HG03159 (cell line): ENCODE measurements at regions not wholly inside any gene's neighbourhood (a gene's known extent, or its start where the extent isn't known, plus 50 kb on each side); places are given as distances from the start of the nearest gene placed in this dataset.

Experiments used
- ATAC-seq: cut with Tn5 transposase; IDR thresholded peaks from one replicate; pipeline ENCODE4 v1.9.1; 2021; ENCODE audit warnings: mild to moderate bottlenecking, moderate library complexity; ENCODE audit not compliant: unreplicated experiment

DNA sequence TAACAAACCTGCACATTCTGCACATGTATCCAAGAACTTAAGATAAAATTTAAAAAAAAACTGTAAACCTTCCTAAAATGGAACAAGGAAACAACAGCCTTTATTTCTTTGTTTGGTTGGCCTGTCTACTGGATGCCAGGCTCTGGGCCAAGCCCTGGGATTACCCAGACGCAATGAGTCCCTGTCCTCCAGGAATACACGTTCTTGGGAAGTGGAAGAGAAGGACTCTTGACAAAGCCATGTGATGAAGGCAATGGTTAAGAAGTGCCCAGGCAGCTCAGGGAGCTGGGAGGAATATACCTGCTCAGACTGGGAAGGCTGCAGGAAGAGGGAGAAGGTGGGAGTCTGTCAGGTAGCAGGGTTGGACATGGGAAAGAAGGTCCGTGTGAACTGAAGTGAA, 115.4 kb downstream of the AXIN2 start:
- ATAC-seq, result no peak

DNA sequence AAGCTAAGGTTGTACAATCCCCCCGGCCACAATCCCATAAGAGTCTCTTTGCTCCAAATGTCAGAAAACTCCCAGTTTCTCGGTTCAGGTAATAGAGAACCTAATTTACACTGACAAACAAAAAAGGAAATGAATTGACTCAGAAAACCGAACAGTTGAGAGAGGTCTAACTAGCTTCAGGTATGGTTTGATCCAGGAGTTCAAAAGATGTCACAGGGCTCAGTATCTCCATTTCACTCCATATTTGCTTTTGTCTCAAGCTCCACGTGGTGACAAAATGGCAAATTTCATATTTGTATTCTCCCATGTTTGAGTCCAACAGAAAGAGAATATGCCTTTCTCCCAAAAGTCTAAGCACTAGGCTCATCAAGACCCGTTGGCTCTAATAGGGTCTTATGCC, 117.4 kb downstream of the AXIN2 start:
- no peak for ATAC-seq

DNA sequence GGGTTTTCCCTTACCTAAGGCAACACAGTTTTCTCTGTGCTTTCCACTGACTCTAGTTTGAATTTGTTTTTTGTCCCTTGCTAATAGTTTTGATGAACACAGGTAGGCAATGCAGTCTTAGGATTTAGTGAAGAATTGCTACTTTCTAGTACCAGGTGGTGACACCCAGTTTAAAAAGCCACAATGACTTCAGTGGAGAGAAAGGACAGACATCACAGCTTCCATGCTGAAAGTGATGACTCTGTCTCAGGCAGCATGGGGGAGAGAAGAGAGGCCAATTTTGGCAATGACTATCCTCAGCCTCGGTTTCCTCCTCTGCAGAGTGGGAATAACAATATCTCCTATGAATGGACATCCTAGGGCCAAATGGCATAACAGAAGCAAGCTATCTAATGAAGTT, 118.8 kb downstream of the AXIN2 start:
- no peak for ATAC-seq

DNA sequence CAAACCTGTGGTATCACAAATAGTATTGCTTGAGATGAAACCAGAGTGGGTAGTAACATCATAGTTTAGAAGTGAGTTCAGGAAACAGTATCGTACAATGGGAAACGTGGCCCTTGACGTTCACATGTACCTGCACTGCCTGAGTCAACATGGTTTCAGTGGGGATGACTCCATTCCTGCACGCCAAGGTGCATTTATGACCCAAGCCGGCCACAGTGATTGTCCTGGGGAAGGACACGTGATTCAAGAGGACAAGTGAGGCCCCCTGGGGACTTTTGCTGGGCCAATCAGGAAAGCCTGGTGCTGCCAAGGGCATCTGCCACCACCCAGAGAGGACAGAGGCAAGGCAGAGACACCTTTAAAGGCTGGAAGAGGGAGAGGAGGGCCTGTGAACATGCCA, 119.2 kb downstream of the AXIN2 start:
- no peak for ATAC-seq

DNA sequence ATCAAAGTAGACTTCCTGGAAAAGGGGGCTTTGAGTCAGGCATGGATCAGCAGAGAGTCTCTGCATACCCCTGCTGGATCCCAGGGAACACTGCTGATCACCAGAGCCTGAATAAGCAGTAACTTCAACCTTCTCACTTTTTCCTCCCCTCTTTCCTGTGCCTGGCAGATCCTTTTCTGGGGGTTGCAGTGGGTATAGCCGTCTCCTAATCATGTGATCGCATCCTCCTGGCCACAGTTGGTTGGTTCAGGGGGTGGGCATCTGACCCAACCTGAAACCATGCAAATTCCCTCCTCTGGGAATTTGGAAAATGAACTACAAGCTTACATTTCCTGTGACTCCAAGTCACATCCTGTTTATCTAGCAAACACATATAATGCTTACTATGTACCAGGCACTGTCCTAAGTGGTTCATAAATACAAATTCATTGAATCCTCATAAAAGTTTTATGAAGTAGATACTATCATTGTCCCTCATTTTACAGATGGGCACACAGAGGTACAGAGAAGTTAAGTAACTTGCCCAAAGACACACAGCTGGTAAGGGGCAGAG, 120.3 kb downstream of the AXIN2 start:
- ATAC-seq, result no peak

DNA sequence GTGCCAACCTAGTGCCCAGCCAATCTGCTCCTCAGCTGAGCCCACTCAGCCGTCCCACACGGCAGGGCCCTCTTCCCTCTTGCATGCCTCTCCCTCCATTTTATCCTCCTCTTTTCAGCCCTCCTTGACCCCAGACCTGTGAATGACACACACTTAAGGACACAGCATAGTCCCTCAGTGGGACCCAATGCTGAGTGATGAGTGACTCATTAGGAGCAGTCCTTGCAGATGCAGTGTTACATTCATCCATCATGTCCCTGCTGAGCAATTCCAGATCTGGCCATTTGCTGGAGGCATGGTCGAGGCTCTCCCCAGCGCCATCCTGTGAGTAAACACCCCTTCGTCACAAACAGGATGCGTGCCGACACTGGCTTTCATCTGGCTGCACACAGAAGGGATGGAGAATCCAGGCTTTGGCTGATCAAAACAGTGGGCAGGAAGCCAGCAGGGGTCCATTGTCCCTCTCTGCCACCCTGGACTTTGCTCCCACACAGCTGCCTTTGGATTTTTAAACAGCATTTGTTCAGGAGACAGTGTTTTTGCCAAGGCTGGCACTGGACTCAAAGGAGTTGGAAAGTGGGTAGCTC, 122.6 kb downstream of the AXIN2 start:
- no peak for ATAC-seq

DNA sequence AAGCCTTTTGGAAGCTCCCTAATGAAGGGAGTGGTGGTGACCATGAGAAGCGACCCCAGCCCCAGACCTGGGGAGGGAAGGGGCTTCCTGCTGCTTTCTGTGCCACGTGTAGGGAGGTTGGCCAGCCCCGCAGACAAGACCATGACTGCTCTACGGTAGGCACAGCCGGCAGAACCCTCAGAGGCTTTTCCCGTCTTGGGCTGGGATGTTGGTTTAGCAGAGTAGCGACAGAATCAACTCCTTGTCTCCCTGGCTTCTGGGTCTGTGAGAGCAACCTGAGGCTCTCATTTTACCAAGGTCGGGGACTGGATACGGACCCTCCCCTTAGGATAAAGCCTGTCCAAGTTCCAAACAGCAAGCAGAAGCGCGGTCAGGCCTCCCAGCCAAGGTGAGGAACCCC, 123.3 kb downstream of the AXIN2 start:
- no peak for ATAC-seq

DNA sequence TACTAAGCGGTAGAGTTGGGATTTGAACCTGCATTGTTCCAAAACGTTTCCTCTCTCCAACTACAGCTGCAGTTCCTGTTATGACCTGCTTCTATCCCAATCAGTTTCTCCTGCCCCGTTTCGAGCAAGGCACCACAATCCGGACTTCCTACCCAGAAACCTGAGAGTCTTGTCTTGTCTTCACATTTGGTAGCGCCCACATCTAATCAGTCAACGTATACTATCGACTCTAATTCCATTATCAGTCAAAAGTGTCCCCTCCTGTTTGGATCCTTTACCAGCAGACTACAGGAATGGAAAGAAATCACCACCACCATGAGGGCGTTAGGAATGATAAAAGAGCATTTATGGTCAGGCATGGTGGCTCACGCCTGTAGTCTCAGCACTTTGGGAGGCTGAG, 124.6 kb downstream of the AXIN2 start:
- ATAC-seq, result no peak

DNA sequence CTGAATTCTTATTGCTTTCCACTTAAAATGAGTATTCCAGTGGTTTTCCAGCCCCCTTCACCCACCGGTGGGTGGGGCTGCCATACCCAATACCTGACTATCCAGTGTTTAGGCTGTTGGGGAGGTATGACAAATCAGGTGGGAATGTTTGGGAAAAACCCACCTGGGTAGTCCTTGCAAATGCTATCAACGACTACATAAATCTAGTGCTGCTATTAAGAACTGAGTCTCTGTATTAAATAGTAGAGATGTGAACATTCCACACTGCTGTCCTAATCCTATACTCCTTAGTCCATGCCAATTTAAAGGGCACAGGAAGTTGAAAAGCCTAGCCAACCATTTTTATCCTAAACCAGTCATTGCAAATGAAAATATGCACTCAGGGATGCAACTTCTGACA, 126.6 kb downstream of the AXIN2 start:
- ATAC-seq, result no peak

DNA sequence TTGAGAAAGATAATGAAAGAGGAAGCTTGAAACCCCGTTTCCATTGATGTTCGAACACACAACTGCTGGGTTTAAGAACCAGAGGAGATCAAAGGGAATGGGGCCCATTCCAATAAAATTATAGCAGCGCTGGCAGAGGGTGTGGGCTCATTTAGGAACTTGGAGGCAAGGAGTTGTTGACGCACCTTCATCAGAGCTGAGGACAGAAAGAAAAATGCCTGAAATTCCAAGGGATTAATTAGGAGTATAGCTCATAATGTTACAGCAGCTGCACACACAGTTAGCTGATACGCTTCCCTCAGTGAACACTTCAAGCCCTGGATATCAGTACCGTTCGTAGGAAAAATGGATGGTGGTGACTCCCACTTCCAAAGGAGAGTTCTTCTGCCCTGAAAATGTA, 127.2 kb downstream of the AXIN2 start:
- ATAC-seq, result no peak

DNA sequence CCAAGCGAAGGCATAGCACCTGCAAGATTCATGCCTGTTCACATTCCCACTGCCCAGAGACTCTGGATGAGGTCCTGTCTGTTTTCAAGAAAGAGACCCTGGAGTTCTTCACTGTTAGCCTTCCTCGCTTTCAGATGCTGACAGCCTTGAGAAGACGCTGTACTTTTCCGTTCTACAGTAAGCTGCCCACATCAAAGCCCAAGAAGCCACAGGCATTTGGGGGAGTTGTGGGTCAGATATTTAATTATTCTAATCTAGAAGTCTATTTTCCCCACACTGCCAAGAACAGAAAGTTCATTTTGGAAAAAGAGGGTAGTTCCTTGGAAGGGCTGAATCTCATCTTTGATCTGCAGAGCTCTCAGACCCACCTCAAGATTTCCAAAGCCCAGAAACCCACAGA, 127.9 kb downstream of the AXIN2 start:
- ATAC-seq, result no peak

DNA sequence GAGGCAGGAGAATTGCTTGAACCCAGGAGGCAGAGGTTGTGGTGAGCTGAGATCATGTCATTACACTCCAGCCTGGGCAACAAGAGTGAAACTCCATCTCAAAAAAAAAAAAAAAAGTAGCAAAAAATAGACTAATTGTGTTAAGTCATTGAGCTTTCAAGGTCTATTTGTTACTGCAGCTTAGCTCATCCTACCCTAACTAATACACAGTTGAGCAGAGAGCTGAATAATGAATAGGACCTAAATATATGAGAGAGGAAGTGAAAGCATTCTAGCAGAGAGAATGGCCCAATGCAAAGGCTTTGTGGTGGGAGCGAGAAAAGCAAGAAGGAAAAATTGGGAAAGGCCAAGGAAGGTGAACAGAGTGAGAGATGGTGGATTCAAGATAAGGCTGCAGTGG, 128.3 kb downstream of the AXIN2 start:
- no peak for ATAC-seq

DNA sequence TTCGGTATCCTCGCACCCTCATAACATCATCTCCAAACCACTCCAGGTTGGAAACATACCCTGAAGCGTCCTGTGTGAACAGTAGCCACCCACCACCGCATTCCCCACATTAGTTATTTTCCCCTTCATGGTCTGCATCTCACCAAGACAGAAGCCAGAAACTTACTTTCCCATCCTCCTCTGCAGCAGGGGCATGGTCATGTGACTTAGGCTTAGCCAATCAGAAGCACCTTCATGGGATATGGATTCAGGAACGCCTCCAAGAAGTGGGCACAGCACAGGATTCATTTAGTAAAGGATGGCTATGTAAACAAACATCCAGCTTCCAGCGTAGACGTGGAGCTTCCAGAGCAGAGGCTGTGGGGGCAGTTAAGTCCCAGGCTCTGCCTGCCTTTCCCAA, 130.3 kb downstream of the AXIN2 start:
- no peak for ATAC-seq

DNA sequence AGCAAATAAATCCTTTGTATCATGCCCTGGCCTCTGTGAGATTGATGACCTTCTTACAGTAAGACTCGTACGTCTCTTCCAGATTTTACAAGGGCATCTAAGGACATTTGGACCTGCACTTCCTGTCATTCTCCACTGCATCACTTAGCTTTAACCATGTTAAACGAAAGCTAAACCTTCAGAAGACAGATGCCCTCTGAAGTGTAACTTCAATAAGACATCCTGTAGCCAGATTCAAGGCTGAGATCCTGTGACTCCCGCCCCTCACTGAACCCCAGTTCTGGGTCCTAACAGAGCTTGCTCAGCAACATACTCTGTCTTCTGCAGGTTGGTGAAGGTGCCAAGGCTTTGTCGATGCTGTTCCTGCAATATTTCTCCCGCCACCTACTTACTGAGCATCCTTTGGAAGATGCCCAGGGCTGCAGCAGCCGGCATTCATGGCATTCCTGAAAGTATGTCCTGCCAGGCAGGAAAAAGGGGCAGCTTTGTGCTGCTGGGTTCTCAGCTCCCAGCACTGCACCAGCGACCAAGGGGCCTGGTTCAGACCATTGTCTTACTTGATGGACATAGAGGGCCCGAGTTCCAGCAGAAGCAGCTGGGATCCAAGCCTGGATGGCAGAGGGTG, 131.1 kb downstream of the AXIN2 start:
- ATAC-seq, result no peak

DNA sequence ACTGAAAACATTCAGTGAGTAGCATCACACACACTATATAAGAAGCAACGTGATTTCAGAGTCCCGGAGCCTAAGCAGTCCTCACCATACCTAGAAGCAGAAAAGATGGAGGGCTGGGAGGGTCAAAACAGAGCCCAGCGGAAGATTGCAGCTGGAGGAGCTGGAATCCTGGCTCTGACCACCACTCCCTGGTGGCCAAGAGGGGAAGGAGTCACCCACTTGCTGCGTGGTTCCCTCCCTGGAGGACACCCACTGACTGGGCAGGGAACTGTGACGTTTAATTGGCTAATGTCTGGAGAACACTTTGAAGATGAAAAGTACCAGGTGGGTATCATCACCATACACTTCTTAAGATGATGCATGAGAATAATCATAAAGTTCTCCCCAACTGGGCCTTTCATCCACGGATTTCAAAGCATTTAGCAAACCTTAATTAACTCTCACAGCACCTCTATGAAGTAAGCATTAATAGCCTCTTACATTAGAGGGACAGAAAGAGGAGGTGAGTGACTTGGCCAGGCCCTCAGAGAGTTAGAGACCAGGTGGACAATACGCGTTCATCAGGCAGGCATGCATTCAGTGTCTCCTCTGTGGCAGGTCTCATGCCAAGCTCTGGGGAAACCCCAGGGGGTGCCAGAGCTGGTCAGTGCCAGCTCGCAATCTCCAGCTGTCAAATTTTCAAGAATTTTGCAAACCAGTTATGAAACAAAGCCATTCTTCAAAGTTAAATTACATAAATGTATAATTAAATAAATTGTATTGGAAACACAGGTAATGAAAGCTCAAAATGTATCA, 137.9 kb downstream of the AXIN2 start:
- no peak for ATAC-seq

DNA sequence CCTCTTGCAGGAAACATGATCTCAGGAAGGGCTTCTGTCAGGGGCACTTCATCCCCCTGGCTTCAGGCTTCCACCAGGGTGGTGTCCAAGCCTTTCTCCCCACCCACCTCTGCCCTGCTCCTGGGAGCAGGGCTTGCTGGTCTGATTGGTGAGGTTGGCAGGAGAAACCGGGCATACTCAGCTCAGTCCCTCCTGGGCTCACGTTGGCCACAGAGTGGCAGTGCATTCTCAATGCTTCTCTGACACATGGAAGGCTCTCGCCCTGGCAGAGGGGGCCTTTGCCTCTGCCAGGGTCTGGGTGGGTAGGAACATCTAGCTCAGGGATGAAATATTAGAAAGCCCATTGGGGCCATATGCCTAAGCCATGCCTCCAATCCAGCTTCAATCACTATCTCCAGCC, 142.8 kb downstream of the AXIN2 start:
- ATAC-seq, result no peak

DNA sequence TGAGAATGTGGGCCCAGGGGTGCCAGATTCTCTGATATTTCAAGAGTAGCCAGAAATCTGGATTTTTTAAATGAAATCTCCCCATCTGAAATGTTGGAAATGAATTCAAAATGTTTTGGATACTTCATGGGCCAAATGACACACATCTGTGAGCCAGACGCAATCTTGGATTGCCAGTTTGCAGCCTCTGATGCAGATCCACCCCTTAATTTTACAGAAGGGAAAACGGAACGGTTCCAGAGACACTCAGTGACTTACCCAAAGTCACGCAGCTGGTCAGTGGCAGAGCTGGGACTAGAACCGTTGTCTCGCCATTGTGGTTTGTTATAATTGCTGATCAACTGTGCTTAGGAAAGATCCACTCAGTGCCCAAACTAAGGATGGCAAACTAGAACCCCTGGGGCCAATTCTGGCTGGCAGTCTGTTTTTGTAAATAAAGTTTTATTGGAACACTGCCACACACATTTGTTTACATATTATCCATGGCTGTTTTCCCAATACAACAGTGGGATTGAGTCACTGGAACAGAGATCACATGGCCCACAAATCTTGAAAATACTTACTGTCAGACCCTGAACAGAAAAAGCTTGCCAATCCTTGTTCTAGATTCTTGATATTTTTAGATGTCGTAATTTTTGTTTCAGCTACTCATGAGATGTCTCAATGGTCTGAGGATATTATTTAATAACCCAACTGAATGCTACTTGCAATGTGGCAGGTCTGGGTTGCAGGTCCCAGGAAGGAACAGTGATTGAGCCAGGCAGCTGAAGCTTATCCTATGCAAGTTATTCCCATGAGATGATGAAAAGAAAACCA, 143.8 kb downstream of the AXIN2 start:
- ATAC-seq, result no peak

DNA sequence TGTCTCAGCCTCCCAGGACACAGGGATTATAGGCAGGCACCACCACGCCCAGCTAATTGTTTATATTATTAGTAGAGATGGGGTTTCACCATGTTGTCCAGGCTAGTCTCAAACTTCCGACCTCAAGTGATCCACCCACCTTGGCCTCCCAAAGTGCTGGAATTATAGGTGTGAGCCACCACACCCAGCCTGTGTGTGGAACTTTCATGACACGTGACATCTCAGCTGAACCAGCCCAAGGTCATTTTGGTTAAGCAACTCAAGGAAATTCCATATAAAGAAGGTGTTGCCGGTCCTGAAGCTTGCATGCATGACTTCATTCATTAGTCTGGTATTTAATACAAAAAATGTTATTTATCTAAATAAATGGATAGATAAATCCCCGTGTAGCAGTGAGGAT, 145.5 kb downstream of the AXIN2 start:
- ATAC-seq, result no peak

DNA sequence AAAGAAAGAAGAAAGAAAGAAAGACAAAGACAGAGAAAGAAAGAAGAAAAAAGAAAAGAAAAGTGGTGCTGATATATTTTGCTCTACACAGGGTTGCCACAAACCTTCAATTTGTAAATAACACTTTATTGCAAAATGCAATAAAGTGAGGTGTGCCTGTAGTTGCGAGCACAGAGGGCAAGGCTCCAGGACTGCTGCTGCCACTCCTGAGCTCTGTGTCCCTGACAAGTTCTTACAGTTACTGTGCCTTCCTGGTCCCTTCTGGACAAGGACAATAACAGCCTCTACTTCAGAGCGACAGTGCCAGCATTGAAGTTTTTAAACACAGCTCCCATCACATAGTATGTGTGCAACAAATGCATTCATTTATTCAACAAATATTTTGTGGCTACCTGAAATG, 148.1 kb downstream of the AXIN2 start:
- ATAC-seq, result no peak

DNA sequence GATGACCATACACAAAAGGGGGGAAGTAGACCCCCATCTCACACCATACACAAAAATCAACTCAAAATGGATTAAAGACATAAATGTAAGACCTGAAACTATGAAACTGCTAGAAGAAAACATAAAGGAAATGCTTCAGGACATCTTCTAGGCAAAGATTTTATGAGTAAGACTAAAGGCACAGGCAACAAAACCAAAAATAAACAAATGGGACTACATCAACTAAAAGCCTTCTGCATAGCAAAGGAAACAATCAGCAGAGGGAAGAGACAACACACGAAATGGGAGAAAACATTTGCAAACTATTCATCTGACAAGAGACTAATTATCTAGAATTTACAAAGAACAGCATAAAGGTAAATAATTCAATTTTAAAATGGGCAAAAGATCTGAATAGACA, 152.1 kb downstream of the AXIN2 start:
- ATAC-seq, result no peak

DNA sequence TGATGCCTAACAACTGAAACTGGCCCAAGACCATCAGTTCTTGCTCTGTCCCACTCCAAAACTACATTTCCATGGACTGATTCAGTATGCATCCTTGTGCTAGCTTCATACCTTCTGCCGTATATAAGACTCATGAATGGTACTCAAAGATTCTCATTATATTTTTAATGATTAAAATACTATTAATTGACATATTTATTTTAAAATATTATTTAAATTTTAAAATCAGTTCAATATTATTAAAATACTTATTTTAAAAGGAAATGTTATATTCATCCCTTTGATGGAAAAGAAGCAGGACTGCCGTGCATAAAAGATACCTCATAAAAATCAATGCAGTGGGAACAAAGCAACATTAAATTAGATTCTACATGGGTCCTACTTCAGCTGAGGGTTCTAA, 153.4 kb downstream of the AXIN2 start:
- ATAC-seq, result no peak
